Hepatocyte (in vitro differentiated cells): ENCODE measurements at regions not wholly inside any gene's neighbourhood (a gene's known extent, or its start where the extent isn't known, plus 50 kb on each side); places are given as distances from the start of the nearest gene placed in this dataset.

ENCODE experiments used
- DNase-seq: peaks from one replicate; pipeline ENCODE4 v3.0.0-alpha.2; 2016; ENCODE audit warnings: low spot score
- H2AFZ ChIP-seq: fragments of 200-600 bp; sonication (generic); 2 replicates; pipeline ENCODE4 v1.6.0; 2016; ENCODE audit warnings: antibody characterized with exemption, mild to moderate bottlenecking
- H3K27ac ChIP-seq: fragments of 200-600 bp; sonication (generic); 2 replicates; pipeline ENCODE4 v1.5.1; 2016; ENCODE audit warnings: mild to moderate bottlenecking
- H3K27me3 ChIP-seq: fragments of 200-600 bp; sonication (generic); 2 replicates; pipeline ENCODE4 v1.6.1; 2016
- H3K36me3 ChIP-seq: fragments of 200-600 bp; sonication (generic); replicated peaks from 2 replicates; pipeline ENCODE4 v1.5.1; 2016; ENCODE audit warnings: low read depth; ENCODE audit not compliant: insufficient read depth
- H3K4me1 ChIP-seq: fragments of 200-600 bp; sonication (generic); 2 replicates; pipeline ENCODE4 v1.5.1; 2016; ENCODE audit warnings: mild to moderate bottlenecking, moderate library complexity; ENCODE audit not compliant: insufficient read depth
- H3K4me2 ChIP-seq: fragments of 200-600 bp; sonication (generic); 2 replicates; pipeline ENCODE4 v1.6.0; 2016
- H3K4me3 ChIP-seq: fragments of 200-600 bp; sonication (generic); 2 replicates; pipeline ENCODE4 v1.5.1; 2016; ENCODE audit warnings: mild to moderate bottlenecking
- H3K79me2 ChIP-seq: fragments of 200-600 bp; sonication (generic); 2 replicates; pipeline ENCODE4 v1.6.0; 2017; ENCODE audit warnings: mild to moderate bottlenecking
- H3K9me2 ChIP-seq: fragments of 200-600 bp; sonication (generic); replicated peaks from 2 replicates; pipeline ENCODE4 v1.6.0; 2017; ENCODE audit warnings: mild to moderate bottlenecking; ENCODE audit not compliant: insufficient read depth
- H3K9me3 ChIP-seq: fragments of 200-600 bp; sonication (generic); 2 replicates; pipeline ENCODE4 v1.5.1; 2016; ENCODE audit warnings: low read depth, mild to moderate bottlenecking
- H4K20me1 ChIP-seq: fragments of 200-600 bp; sonication (generic); 2 replicates; pipeline ENCODE4 v1.6.0; 2016; ENCODE audit warnings: mild to moderate bottlenecking; ENCODE audit not compliant: insufficient read depth, poor library complexity, severe bottlenecking
- EZH2 ChIP-seq: fragments of 200-600 bp; sonication (generic); IDR thresholded peaks from 2 replicates; pipeline ENCODE4 v1.6.1; 2016; ENCODE audit warnings: antibody characterized with exemption, mild to moderate bottlenecking, borderline replicate concordance
- EZH2phosphoT487 ChIP-seq: fragments of 200-600 bp; sonication (generic); IDR thresholded peaks from one replicate; pipeline ENCODE4 v1.6.1; 2018; ENCODE audit warnings: antibody characterized with exemption, mild to moderate bottlenecking, low read depth, moderate library complexity; ENCODE audit not compliant: unreplicated experiment, severe bottlenecking
- WGBS: methylation state at CpG from one replicate; pipeline ENCODE4 v1.1.6; 2016; ENCODE audit warnings: low lambda C conversion rate; ENCODE audit errors: missing lambda C conversion rate; 5-methylcytosine and 5-hydroxymethylcytosine counted together
- TF ChIP-seq, protein P1 (sequence below): fragments of 200-600 bp; sonication (generic); IDR thresholded peaks from 2 replicates; pipeline ENCODE4 v1.5.1; 2016; ENCODE audit warnings: antibody characterized with exemption, mild to moderate bottlenecking; ENCODE audit not compliant: poor library complexity

- no peaks in the 10 kb centered on the region for H3K9me2 ChIP-seq
These were observed 200.9 kb upstream of the PMEPA1 start for GRCh38 chr20:57910716-57911115.

GRCh38 chr20:57909763-57910331, 200.0 kb upstream of the PMEPA1 start:
- Histone ChIP-seq H3K9me3 (no peaks in the 10 kb centered on the region), H4K20me1 (no peaks in the 10 kb centered on the region), H3K27me3 (no peaks in the 10 kb centered on the region), H3K27ac (no peak overlapping the region), H3K4me2 (no peak overlapping the region), H3K9me2 (no peaks in the 10 kb centered on the region), H3K4me1 (no peaks in the 10 kb centered on the region), H3K4me3 (no peak overlapping the region), H3K79me2 (no peaks in the 10 kb centered on the region), H2AFZ (no peak overlapping the region), H3K36me3 (no peaks in the 10 kb centered on the region)
- WGBS, result 100% methylated on average over 4 of the region's 4 CpGs
- TF ChIP-seq EZH2phosphoT487 (no peak), EZH2 (no peak)
- TF ChIP-seq, protein P1, sequence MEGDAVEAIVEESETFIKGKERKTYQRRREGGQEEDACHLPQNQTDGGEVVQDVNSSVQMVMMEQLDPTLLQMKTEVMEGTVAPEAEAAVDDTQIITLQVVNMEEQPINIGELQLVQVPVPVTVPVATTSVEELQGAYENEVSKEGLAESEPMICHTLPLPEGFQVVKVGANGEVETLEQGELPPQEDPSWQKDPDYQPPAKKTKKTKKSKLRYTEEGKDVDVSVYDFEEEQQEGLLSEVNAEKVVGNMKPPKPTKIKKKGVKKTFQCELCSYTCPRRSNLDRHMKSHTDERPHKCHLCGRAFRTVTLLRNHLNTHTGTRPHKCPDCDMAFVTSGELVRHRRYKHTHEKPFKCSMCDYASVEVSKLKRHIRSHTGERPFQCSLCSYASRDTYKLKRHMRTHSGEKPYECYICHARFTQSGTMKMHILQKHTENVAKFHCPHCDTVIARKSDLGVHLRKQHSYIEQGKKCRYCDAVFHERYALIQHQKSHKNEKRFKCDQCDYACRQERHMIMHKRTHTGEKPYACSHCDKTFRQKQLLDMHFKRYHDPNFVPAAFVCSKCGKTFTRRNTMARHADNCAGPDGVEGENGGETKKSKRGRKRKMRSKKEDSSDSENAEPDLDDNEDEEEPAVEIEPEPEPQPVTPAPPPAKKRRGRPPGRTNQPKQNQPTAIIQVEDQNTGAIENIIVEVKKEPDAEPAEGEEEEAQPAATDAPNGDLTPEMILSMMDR, result no peak
- no peak for DNase-seq

More at GRCh38 chr20:57910716-57911115, 200.9 kb upstream of the PMEPA1 start:
- H4K20me1 ChIP-seq, result no peaks in the 10 kb centered on the region
- H3K27me3 ChIP-seq, result no peaks in the 10 kb centered on the region
- H3K4me2 ChIP-seq, result no peak overlapping the region
- no peak overlapping the region for H2AFZ ChIP-seq
- H3K36me3 ChIP-seq, result no peaks in the 10 kb centered on the region
- no peak for DNase-seq
- no peak overlapping the region for H3K27ac ChIP-seq
- H3K79me2 ChIP-seq, result no peaks in the 10 kb centered on the region
- TF ChIP-seq EZH2, result no peak
- no peak for TF ChIP-seq EZH2phosphoT487
- TF ChIP-seq, protein P1, result no peak
- H3K4me1 ChIP-seq, result no peaks in the 10 kb centered on the region
- no peaks in the 10 kb centered on the region for H3K9me3 ChIP-seq
- no peak overlapping the region for H3K4me3 ChIP-seq
- 96% methylated on average over 1 of the region's 1 CpG for WGBS

DNA sequence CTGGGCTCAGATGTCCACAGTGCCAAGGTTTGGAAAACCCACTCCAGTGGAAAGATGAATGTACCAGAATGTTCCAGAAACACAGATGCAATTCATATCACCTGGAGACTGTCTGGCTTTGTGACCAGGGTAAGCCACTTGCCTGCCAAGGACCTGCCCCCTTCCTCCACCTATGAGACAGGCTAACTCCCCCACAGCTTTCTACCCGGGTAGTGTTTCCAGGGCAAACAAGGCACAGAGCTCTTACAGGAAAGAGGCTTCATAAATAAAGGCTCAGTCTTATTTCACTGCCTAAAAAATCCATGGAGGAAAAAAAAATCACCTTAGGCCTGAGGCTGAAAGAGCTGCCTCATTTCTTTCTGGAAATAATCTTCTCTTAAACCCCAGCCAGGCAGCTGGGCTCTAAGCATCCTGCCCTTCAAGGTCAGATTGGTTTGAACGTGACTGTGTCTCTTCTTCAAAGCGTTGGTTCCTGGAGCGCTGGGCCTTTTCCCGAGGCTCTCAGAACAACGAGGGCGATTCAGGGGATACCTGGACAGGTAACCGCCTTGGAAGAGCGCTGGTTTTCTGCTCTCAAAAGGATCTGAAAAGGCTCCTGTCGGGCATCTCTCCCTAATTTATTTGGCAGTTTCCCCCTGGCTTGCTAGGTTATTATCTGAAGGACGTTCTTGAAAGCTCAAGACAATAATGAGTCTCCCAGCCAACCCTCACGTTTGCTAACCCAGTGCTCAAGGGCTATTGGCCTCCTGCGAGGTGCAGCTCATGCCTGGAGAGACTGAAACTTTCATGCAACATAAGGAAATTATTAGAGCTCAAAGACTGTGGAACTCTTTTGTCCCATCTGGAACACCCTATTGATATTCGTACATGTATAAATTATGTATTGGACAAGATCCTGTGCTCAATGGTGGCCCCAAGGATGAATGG, 199.2 kb upstream of the PMEPA1 start:
- Histone ChIP-seq H3K4me3 (no peak overlapping the region), H3K4me1 (no peaks in the 10 kb centered on the region), H3K9me3 (no peaks in the 10 kb centered on the region), H3K4me2 (no peak overlapping the region), H3K9me2 (no peaks in the 10 kb centered on the region), H4K20me1 (no peaks in the 10 kb centered on the region), H3K27ac (no peak overlapping the region), H3K27me3 (no peaks in the 10 kb centered on the region), H2AFZ (no peak overlapping the region), H3K36me3 (no peaks in the 10 kb centered on the region), H3K79me2 (no peaks in the 10 kb centered on the region)
- 73% methylated on average over 14 of the region's 14 CpGs for WGBS
- TF ChIP-seq, protein P1, result no peak
- no peak for TF ChIP-seq EZH2
- no peak for TF ChIP-seq EZH2phosphoT487
- no peak for DNase-seq
